HepG2 (cell line): ENCODE measurements at regions not wholly inside any gene's neighbourhood (a gene's known extent, or its start where the extent isn't known, plus 50 kb on each side); places are given as distances from the start of the nearest gene placed in this dataset.
A peak's percentile ranks its signal among the peaks of the same experiment; 100 is the strongest.

Source experiments
- ATAC-seq: fragments of 200-7000 bp; cut with Tn5 transposase; 3 replicates; pipeline ENCODE4 v1.9.1; 2020; ENCODE audit warnings: mild to moderate bottlenecking, moderate library complexity
- BruUV-seq: library from RNA; stranded (reverse); fragments of 400-500 nt; replicated peaks from 2 replicates; lab custom pipeline; 2021; lab: Mats Ljungman, UMichigan
- CTCF ChIA-PET: fragments of 300-600 bp; formaldehyde crosslinking; extraction: SDS; loops from one replicate; lab custom pipeline; 2021; ENCODE audit warnings: low total read pairs, inconsistent platforms, low intra/inter-chr PET ratio; lab: Yijun Ruan, JAX
- POLR2A ChIA-PET: fragments of 350-600 bp; sonication (Branson Sonifier 250); formaldehyde crosslinking; loops from one replicate; lab custom pipeline; 2020; ENCODE audit warnings: antibody characterized with exemption, inconsistent platforms; lab: Yijun Ruan, JAX
- DNase-seq: peaks from one replicate; pipeline ENCODE4 v3.0.0-alpha.2; 2015; ENCODE audit warnings: low spot score
- FAIRE-seq: peaks from 3 replicates; lab custom pipeline; 2011; peaks lifted over from hg19 to GRCh38; lab: Jason Lieb, UNC
- H2AFZ ChIP-seq: one replicate; pipeline ENCODE4 v1.6.1; 2011; ENCODE audit warnings: low read length, inconsistent platforms
- H3K27ac ChIP-seq: fragments of 300-600 bp; 3 replicates; pipeline ENCODE4 v1.8.0; 2011; ENCODE audit warnings: mixed run types, mild to moderate bottlenecking, mixed read lengths, low read length, inconsistent platforms; ENCODE audit not compliant: insufficient read depth; ENCODE audit errors: extremely low read length
- H3K27me3 ChIP-seq, 2 experiments: fragments of 200-600 bp in 1 of 2; 2 replicates in 1 of 2; 3 replicates in 1 of 2; pipeline versions ENCODE4 v1.6.0 to v1.8.0; 2011; ENCODE audit warnings: low read length in 2 of 2, mild to moderate bottlenecking in 2 of 2, moderate library complexity in 2 of 2, inconsistent platforms in 1 of 2; ENCODE audit not compliant: insufficient read depth in 2 of 2, control insufficient read depth in 1 of 2
- H3K36me3 ChIP-seq, 2 experiments: fragments of 200-600 bp in 1 of 2; replicated peaks in 1 of 2; 2 replicates in 1 of 2; 3 replicates in 1 of 2; pipeline versions ENCODE4 v1.5.1 to v1.8.0; 2011; ENCODE audit warnings: low read length in 2 of 2, inconsistent platforms in 1 of 2; ENCODE audit not compliant: insufficient read depth in 2 of 2, control insufficient read depth in 1 of 2
- H3K4me1 ChIP-seq: 2 replicates; pipeline ENCODE4 v1.5.1; 2012; ENCODE audit warnings: low read length, inconsistent platforms; ENCODE audit not compliant: insufficient read depth
- H3K4me2 ChIP-seq: 2 replicates; pipeline ENCODE4 v1.6.0; 2011; ENCODE audit warnings: low read depth, low read length, inconsistent platforms
- H3K4me3 ChIP-seq, 3 experiments: fragments of 200-600 bp in 1 of 3; sonication (generic), shearing (Covaris generic) in 1 of 3; replicated peaks in 1 of 3; 2 replicates each; pipeline ENCODE4 v1.5.1; 2011 to 2016; ENCODE audit warnings: low read length in 3 of 3, inconsistent platforms in 2 of 3, low read depth in 2 of 3, mild to moderate bottlenecking in 2 of 3, control low read depth in 1 of 3, mixed read lengths in 1 of 3; ENCODE audit not compliant: insufficient read depth in 1 of 3
- H3K79me2 ChIP-seq: one replicate; pipeline ENCODE4 v1.6.1; 2011; ENCODE audit warnings: low read length, inconsistent platforms; ENCODE audit not compliant: insufficient read depth
- H3K9ac ChIP-seq: 2 replicates; pipeline ENCODE4 v1.6.0; 2011; ENCODE audit warnings: mild to moderate bottlenecking, low read depth, low read length, inconsistent platforms; ENCODE audit not compliant: insufficient read depth
- H3K9me3 ChIP-seq: 2 replicates; pipeline ENCODE4 v1.5.1; 2012; ENCODE audit warnings: mild to moderate bottlenecking, low read length
- H4K20me1 ChIP-seq: 2 replicates; pipeline ENCODE4 v1.6.0; 2011; ENCODE audit warnings: inconsistent platforms, mild to moderate bottlenecking, low read length, moderate library complexity; ENCODE audit not compliant: insufficient read depth
- ATF7 ChIP-seq, 2 experiments: fragments of 450-650 bp in 1 of 2; sonication (generic) in 1 of 2; formaldehyde crosslinking in 1 of 2; IDR thresholded peaks; 2 replicates each; pipeline versions ENCODE4 v1.4.0 to v1.6.1; 2016 to 2020; ENCODE audit warnings: antibody characterized with exemption in 1 of 2, mild to moderate bottlenecking in 1 of 2, missing genetic modification reagents in 1 of 2
- CEBPB ChIP-seq: IDR thresholded peaks from 2 replicates; pipeline ENCODE4 v1.6.1; 2011; ENCODE audit warnings: low read depth, low read length, improper control_type of control experiment, borderline replicate concordance
- FOXA3 ChIP-seq: IDR thresholded peaks from 2 replicates; pipeline ENCODE4 v1.6.1; 2016; ENCODE audit warnings: missing genetic modification reagents, missing compliant biosample characterization
- GZF1 ChIP-seq: sonication (generic); formaldehyde crosslinking; IDR thresholded peaks from 2 replicates; pipeline ENCODE4 v1.5.1; 2020; ENCODE audit warnings: mild to moderate bottlenecking, missing genetic modification reagents
- KAT7 ChIP-seq: IDR thresholded peaks from 2 replicates; pipeline ENCODE4 v1.6.1; 2018; ENCODE audit warnings: borderline replicate concordance, missing compliant biosample characterization
- REST ChIP-seq, 2 experiments: IDR thresholded peaks; 2 replicates each; pipeline ENCODE4 v1.6.1; 2011 to 2012; ENCODE audit warnings: low read length in 2 of 2, borderline replicate concordance in 1 of 2, low read depth in 1 of 2, mild to moderate bottlenecking in 1 of 2, moderate library complexity in 1 of 2
- SMAD1 ChIP-seq: sonication (generic); formaldehyde crosslinking; IDR thresholded peaks from 2 replicates; pipeline ENCODE4 v1.4.0; 2020; ENCODE audit warnings: missing genetic modification reagents, low read depth, mild to moderate bottlenecking, borderline replicate concordance
- TMF1 ChIP-seq: sonication (generic); formaldehyde crosslinking; IDR thresholded peaks from 2 replicates; pipeline ENCODE4 v1.8.1; 2022; ENCODE audit warnings: low read depth, missing genetic modification reagents
- ZBTB7B ChIP-seq: sonication (generic); formaldehyde crosslinking; IDR thresholded peaks from 2 replicates; pipeline ENCODE4 v1.4.0; 2020; ENCODE audit warnings: missing genetic modification reagents
- ZMYM3 ChIP-seq: sonication (generic); formaldehyde crosslinking; IDR thresholded peaks from 2 replicates; pipeline ENCODE4 v1.5.1; 2020; ENCODE audit warnings: mild to moderate bottlenecking, missing genetic modification reagents
- ZNF615 ChIP-seq: sonication (generic); formaldehyde crosslinking; IDR thresholded peaks from 2 replicates; pipeline ENCODE4 v1.5.0; 2020; ENCODE audit warnings: mild to moderate bottlenecking, missing genetic modification reagents, borderline replicate concordance
- ZSCAN20 ChIP-seq: sonication (generic); formaldehyde crosslinking; IDR thresholded peaks from 2 replicates; pipeline ENCODE4 v1.4.0; 2020; ENCODE audit warnings: missing genetic modification reagents, mild to moderate bottlenecking, borderline replicate concordance
- WGBS: methylation state at CpG from one replicate; pipeline ENCODE4 v1.1.6; 2017; ENCODE audit warnings: low lambda C conversion rate; 5-methylcytosine and 5-hydroxymethylcytosine counted together
- in situ Hi-C: cut with HindIII; loops from 2 replicates; pipeline ENCODE4 v1.10.0; 2017; ENCODE audit warnings: low pct_unique_long_range_greater_than_20kb; ENCODE audit not compliant: extremely low pct_ligation_motif_present
- intact Hi-C: fragments of 100-400 bp; cut with micrococcal nuclease; formaldehyde crosslinking; loops from one replicate; pipeline ENCODE4 v1.10.0; 2022; ENCODE audit not compliant: unreplicated experiment

- TF ChIP-seq REST (IDR thresholded peaks at IDR 0.05; ENCODE audit: borderline replicate concordance in 1 of 2, low read depth in 1 of 2, low read length in 2 of 2) (no peak), GZF1 (CRISPR knock-in tag) (no peak), TMF1 (CRISPR knock-in tag) (no peak), KAT7 (CRISPR knock-in tag) (no peak), SMAD1 (CRISPR knock-in tag) (no peak), ZSCAN20 (CRISPR knock-in tag) (no peak), ZMYM3 (CRISPR knock-in tag) (no peak), ZBTB7B (CRISPR knock-in tag) (no peak)
- TF ChIP-seq, all 625 proteins: peak for 0
Observed at GRCh38 chr18:10274301-10274700, 180.1 kb upstream of the APCDD1 start (continued).

GRCh38 chr18:10275486-10275885, 178.9 kb upstream of the APCDD1 start:
- H3K36me3 ChIP-seq, result no peaks in the 10 kb centered on the region

More at GRCh38 chr18:10275486-10275885, 178.9 kb upstream of the APCDD1 start:
- in situ Hi-C loops, result no loop called here
- TF ChIP-seq CEBPB (peak; percentile 37; the same call in 1 of the 2 replicates), FOXA3 (CRISPR knock-in tag) (no peak), ATF7 (IDR thresholded peaks at IDR 0.05) (peak; percentile 51; the same call in 1 of the 2 replicates), ATF7 (CRISPR knock-in tag; IDR thresholded peaks at IDR 0.05) (no peak), ZNF615 (CRISPR knock-in tag) (no peak)
- no peaks in the 10 kb centered on the region for H4K20me1 ChIP-seq
- H3K4me2 ChIP-seq, result no peak overlapping the region
- no peak overlapping the region for H3K9ac ChIP-seq
- H3K4me3 ChIP-seq, result no peak overlapping the region
- POLR2A ChIA-PET, result no interaction called here
- 0 out of 2 replicates have a peak, but pooled peaks cover 1% of the 10 kb centered on the region for H3K4me1 ChIP-seq
- FAIRE-seq (no peak), ATAC-seq (no peak), DNase-seq (no peak)
- WGBS, result 36% methylated on average over 3 of the region's 3 CpGs
- H3K79me2 ChIP-seq, result no peaks in the 10 kb centered on the region
- intact Hi-C loops, result no loop called here
- no peak overlapping the region for H2AFZ ChIP-seq
- no peaks in the 10 kb centered on the region for H3K9me3 ChIP-seq
- no peak overlapping the region for H3K27ac ChIP-seq
- no peaks in the 10 kb centered on the region; a peak in 2 of 5 replicates for H3K27me3 ChIP-seq
- CTCF ChIA-PET, result no interaction called here
- BruUV-seq, result no TSS peak
